ENCODE measurements at regions not wholly inside any gene's neighbourhood (a gene's known extent, or its start where the extent isn't known, plus 50 kb on each side); places are given as distances from the start of the nearest gene placed in this dataset.

DNA sequence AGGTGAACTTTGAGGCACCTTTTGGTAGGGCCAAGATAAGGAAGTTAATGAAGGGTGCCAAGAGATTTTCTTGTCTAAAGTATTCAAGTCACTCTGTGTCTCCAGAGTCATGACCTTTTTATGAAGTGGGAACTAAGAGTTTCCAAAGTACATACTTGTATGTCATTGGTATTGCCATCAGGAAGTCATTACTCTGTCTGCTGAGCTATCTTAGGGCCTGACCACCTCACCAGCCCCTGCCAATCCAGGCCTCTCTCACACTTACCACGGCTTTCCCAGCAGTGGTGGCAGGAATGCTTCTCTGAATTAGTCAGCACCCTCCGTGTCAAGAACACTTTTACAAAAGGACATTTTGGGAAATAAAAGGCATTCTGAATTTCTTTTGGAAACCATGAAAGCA, 192.8 kb upstream of the MTNR1B start:
- TF ChIP-seq, protein P1, sequence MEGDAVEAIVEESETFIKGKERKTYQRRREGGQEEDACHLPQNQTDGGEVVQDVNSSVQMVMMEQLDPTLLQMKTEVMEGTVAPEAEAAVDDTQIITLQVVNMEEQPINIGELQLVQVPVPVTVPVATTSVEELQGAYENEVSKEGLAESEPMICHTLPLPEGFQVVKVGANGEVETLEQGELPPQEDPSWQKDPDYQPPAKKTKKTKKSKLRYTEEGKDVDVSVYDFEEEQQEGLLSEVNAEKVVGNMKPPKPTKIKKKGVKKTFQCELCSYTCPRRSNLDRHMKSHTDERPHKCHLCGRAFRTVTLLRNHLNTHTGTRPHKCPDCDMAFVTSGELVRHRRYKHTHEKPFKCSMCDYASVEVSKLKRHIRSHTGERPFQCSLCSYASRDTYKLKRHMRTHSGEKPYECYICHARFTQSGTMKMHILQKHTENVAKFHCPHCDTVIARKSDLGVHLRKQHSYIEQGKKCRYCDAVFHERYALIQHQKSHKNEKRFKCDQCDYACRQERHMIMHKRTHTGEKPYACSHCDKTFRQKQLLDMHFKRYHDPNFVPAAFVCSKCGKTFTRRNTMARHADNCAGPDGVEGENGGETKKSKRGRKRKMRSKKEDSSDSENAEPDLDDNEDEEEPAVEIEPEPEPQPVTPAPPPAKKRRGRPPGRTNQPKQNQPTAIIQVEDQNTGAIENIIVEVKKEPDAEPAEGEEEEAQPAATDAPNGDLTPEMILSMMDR (IDR thresholded peaks at IDR 0.05), result no peak
- no peak for TF ChIP-seq ZFX (IDR thresholded peaks at IDR 0.05; ENCODE audit: borderline replicate concordance)
- no peak overlapping the region for H3K27ac ChIP-seq

DNA sequence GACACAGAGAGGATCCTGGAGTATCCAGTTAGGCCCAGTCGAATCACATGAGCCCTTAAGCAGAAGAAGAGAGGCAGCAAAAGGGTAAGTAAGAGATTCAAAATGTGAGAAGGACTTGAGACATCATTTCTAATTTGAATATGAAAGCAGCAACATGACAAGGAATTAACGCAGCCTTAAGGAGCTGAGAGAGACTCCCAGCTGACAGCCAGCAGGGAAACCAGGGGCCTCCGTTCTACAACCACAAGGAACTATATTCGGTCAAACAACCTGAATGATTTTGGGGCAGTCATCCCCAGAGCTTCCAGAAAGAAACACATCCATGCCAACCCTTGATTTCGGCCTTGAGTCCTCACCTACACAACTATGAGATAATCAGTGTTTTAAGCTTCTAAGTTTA, 189.7 kb upstream of the MTNR1B start:
- TF ChIP-seq ZFX (IDR thresholded peaks at IDR 0.05; ENCODE audit: borderline replicate concordance), result no peak
- TF ChIP-seq, protein P1 (IDR thresholded peaks at IDR 0.05), result no peak
- H3K27ac ChIP-seq, result no peak overlapping the region

DNA sequence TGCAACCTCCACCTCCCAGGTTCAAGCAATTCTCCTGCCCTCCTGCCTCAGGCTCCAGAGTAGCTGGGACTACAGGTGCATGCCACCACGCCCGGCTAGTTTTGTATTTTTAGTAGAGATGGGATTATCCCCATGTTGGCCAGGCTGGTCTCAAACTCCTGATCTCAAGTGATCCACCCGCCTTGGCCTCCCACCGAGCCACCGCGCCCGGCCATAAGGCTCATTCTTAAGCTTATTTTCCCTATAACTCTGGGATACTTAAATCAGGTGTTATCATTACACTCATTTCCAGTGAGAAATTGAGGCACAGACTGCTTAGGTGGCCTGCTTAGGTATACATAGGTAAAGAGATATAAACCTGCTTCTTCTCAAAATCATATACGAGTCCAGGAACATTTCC, 188.3 kb upstream of the MTNR1B start:
- TF ChIP-seq, protein P1 (IDR thresholded peaks at IDR 0.05), result no peak
- no peak for TF ChIP-seq ZFX (IDR thresholded peaks at IDR 0.05; ENCODE audit: borderline replicate concordance)
- H3K27ac ChIP-seq, result no peak overlapping the region

DNA sequence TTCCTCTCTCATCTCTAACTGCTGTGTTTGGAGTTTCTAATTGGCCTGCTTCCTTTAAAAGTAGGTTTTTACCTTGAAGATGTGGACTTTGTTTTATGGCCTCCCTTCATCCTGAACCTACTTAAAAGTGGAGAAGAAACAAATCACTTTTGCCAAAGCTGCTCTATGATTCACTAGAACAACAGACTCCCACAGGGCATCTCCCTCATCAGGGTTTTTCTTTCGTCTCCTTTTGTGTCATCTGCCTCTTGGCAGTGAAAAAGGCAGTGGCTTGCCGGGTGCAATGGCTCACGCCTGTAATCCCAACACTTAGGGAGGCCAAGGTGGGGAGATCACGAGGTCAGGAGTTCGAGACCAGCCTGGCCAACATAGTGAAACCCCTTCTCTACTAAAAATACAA, 186.6 kb upstream of the MTNR1B start:
- TF ChIP-seq, protein P1 (IDR thresholded peaks at IDR 0.05), result no peak
- no peak for TF ChIP-seq ZFX (IDR thresholded peaks at IDR 0.05; ENCODE audit: borderline replicate concordance)
- H3K27ac ChIP-seq, result no peak overlapping the region

DNA sequence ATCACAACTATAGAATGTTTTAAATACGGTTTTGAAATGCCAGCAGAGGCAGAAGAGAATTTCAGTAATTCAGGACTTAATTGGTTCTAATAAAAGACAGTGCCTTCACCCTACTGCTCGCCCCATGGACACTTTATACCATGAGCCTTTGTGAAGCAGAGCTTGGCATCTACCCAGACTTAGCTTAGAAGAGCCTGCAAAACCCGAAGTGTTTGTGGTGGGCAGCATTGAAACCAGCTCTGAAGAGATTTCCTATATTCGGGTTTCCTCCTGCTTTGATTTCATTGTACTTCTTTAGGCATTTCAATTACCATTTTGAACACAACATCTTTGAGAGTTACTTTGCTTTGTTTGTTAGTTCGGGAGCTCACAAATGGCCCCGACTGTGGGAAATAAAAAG, 185.1 kb upstream of the MTNR1B start:
- no peak for TF ChIP-seq ZFX (IDR thresholded peaks at IDR 0.05; ENCODE audit: borderline replicate concordance)
- TF ChIP-seq, protein P1 (IDR thresholded peaks at IDR 0.05), result no peak
- no peak overlapping the region for H3K27ac ChIP-seq

DNA sequence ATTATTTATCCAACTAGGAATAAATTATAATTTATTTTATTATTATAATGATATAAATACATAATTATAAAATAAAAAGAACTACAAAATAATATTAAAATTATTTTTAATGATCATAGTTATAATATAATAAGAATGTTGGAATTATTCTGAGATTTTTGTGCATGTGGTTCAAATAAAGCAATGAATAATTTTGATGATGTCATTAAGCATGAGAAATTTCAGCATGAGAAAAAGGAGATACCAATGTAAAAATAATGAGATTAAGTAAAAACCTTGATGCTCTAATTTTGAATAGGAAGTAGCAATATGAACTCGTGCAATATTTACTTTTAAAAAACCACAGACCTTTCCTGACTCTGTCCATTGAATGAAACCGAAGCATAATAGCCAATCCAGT, 181.8 kb upstream of the MTNR1B start:
- H3K27ac ChIP-seq, result no peak overlapping the region
- TF ChIP-seq, protein P1 (IDR thresholded peaks at IDR 0.05), result no peak
- TF ChIP-seq ZFX (IDR thresholded peaks at IDR 0.05; ENCODE audit: borderline replicate concordance), result no peak

DNA sequence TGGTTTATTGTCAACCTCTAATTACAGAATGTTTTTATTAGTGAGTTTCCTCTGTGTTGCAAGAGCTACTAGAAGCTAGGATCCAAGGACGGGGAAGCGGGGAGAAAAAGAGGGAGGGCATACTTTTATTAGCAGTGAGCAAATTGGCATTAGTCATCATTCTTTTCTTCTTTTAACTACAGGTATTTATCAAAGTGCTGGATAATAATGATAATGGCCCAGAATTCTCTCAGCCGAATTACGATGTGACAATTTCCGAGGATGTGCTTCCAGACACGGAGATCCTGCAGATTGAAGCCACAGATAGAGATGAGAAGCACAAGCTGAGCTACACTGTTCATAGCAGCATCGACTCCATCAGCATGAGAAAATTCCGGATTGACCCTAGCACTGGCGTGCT, 179.7 kb upstream of the MTNR1B start:
- no peak overlapping the region for H3K27ac ChIP-seq
- TF ChIP-seq, protein P1 (IDR thresholded peaks at IDR 0.05), result no peak
- TF ChIP-seq ZFX (IDR thresholded peaks at IDR 0.05; ENCODE audit: borderline replicate concordance), result no peak
